HEK293 (cell line): ENCODE measurements at regions not wholly inside any gene's neighbourhood (a gene's known extent, or its start where the extent isn't known, plus 50 kb on each side); places are given as distances from the start of the nearest gene placed in this dataset.

ENCODE experiments used
- CTCF ChIA-PET: fragments of 350-600 bp; formaldehyde crosslinking; extraction: SDS; loops from one replicate; lab custom pipeline; 2021; ENCODE audit warnings: antibody characterized with exemption; lab: Yijun Ruan, JAX
- POLR2A ChIA-PET: fragments of 300-600 bp; formaldehyde crosslinking; extraction: SDS; loops from one replicate; lab custom pipeline; 2020; ENCODE audit warnings: antibody characterized with exemption, inconsistent platforms; lab: Yijun Ruan, JAX
- H3K27ac ChIP-seq: fragments of 200-500 bp; sonication (Bioruptor generic); 2 replicates; pipeline ENCODE4 v1.5.1; 2014; ENCODE audit warnings: low read depth, low read length, control low read depth, inconsistent platforms; ENCODE audit errors: extremely low read depth
- H3K36me3 ChIP-seq, 2 experiments: fragments of 200-500 bp in 1 of 2; sonication (Bioruptor generic) in 1 of 2; 1 replicate in 1 of 2; 2 replicates in 1 of 2; pipeline ENCODE4 v1.5.1; 2014 to 2017; ENCODE audit warnings: inconsistent platforms in 2 of 2, low read length in 2 of 2; ENCODE audit not compliant: control insufficient read depth in 2 of 2, insufficient read depth in 1 of 2
- H3K4me1 ChIP-seq: fragments of 200-500 bp; sonication (Bioruptor generic); 2 replicates; pipeline ENCODE4 v1.5.1; 2014; ENCODE audit warnings: mild to moderate bottlenecking, low read length, inconsistent platforms; ENCODE audit not compliant: control insufficient read depth, insufficient read depth
- H3K4me3 ChIP-seq: 2 replicates; pipeline ENCODE4 v1.5.1; 2011; ENCODE audit warnings: low read depth, mild to moderate bottlenecking, control low read depth, low read length, moderate library complexity
- H3K9me3 ChIP-seq: fragments of 200-500 bp; sonication (Bioruptor generic); 2 replicates; pipeline ENCODE4 v1.5.1; 2014; ENCODE audit warnings: low read depth, low read length, inconsistent platforms; ENCODE audit not compliant: control insufficient read depth, insufficient read depth
- GFI1B ChIP-seq: fragments of 450-650 bp; formaldehyde crosslinking; IDR thresholded peaks from 2 replicates; pipeline ENCODE4 v1.5.1; 2016; ENCODE audit warnings: missing biosample characterization, missing genetic modification characterization
- MEIS1 ChIP-seq: sonication (generic); formaldehyde crosslinking; IDR thresholded peaks from 2 replicates; pipeline ENCODE4 v1.8.1; 2022; ENCODE audit warnings: missing genetic modification reagents, mild to moderate bottlenecking, borderline replicate concordance
- OSR2 ChIP-seq: fragments of 450-650 bp; formaldehyde crosslinking; IDR thresholded peaks from 2 replicates; pipeline ENCODE4 v1.5.1; 2016; ENCODE audit warnings: missing biosample characterization, missing genetic modification characterization
- SCRT2 ChIP-seq: fragments of 450-650 bp; formaldehyde crosslinking; IDR thresholded peaks from 2 replicates; pipeline ENCODE4 v1.5.1; 2016; ENCODE audit warnings: missing biosample characterization, missing genetic modification characterization
- SP7 ChIP-seq: fragments of 450-650 bp; formaldehyde crosslinking; IDR thresholded peaks from 2 replicates; pipeline ENCODE4 v1.5.1; 2016; ENCODE audit warnings: missing biosample characterization, missing genetic modification characterization
- YY2 ChIP-seq: fragments of 450-650 bp; formaldehyde crosslinking; IDR thresholded peaks from 2 replicates; pipeline ENCODE4 v1.5.1; 2016; ENCODE audit warnings: missing biosample characterization, missing genetic modification characterization
- ZBTB20 ChIP-seq: fragments of 450-650 bp; formaldehyde crosslinking; IDR thresholded peaks from 2 replicates; pipeline ENCODE4 v1.5.1; 2016; ENCODE audit warnings: missing biosample characterization, missing genetic modification characterization
- ZNF112 ChIP-seq: fragments of 450-650 bp; formaldehyde crosslinking; IDR thresholded peaks from 2 replicates; pipeline ENCODE4 v1.5.0; 2017; ENCODE audit warnings: missing biosample characterization, missing genetic modification characterization
- ZNF16 ChIP-seq: fragments of 450-650 bp; formaldehyde crosslinking; IDR thresholded peaks from 2 replicates; pipeline ENCODE4 v1.5.1; 2016; ENCODE audit warnings: low read depth, missing biosample characterization, missing genetic modification characterization
- ZNF169 ChIP-seq: fragments of 450-650 bp; formaldehyde crosslinking; IDR thresholded peaks from 2 replicates; pipeline ENCODE4 v1.5.1; 2016; ENCODE audit warnings: missing biosample characterization, missing genetic modification characterization
- ZNF202 ChIP-seq: fragments of 450-650 bp; formaldehyde crosslinking; IDR thresholded peaks from 2 replicates; pipeline ENCODE4 v1.5.1; 2016; ENCODE audit warnings: missing biosample characterization, missing genetic modification characterization, borderline replicate concordance
- ZNF214 ChIP-seq: fragments of 450-650 bp; formaldehyde crosslinking; IDR thresholded peaks from 2 replicates; pipeline ENCODE4 v1.5.1; 2017; ENCODE audit warnings: missing biosample characterization, mild to moderate bottlenecking, missing genetic modification characterization, borderline replicate concordance
- ZNF239 ChIP-seq: fragments of 450-650 bp; formaldehyde crosslinking; IDR thresholded peaks from 2 replicates; pipeline ENCODE4 v1.5.1; 2016; ENCODE audit warnings: missing biosample characterization, missing genetic modification characterization
- ZNF391 ChIP-seq: fragments of 450-650 bp; formaldehyde crosslinking; IDR thresholded peaks from 2 replicates; pipeline ENCODE4 v1.5.1; 2016; ENCODE audit warnings: low read depth, missing biosample characterization, missing genetic modification characterization, borderline replicate concordance
- ZNF529 ChIP-seq: fragments of 450-650 bp; formaldehyde crosslinking; IDR thresholded peaks from 2 replicates; pipeline ENCODE4 v1.5.1; 2017; ENCODE audit warnings: missing genetic modification characterization, missing biosample characterization; ENCODE audit not compliant: insufficient replicate concordance
- ZNF544 ChIP-seq: fragments of 450-650 bp; formaldehyde crosslinking; IDR thresholded peaks from 2 replicates; pipeline ENCODE4 v1.5.0; 2017; ENCODE audit warnings: missing biosample characterization, missing genetic modification characterization
- ZNF549 ChIP-seq: fragments of 450-650 bp; IDR thresholded peaks from 2 replicates; pipeline ENCODE4 v1.5.1; 2018; ENCODE audit warnings: missing biosample characterization, missing genetic modification characterization, mild to moderate bottlenecking, inconsistent platforms, moderate library complexity
- ZNF555 ChIP-seq: fragments of 450-650 bp; formaldehyde crosslinking; conservative IDR thresholded peaks from 2 replicates; pipeline ENCODE4 v1.5.1; 2017; ENCODE audit warnings: missing biosample characterization, mild to moderate bottlenecking, missing genetic modification characterization, inconsistent platforms
- ZNF626 ChIP-seq: fragments of 450-650 bp; sonication (Bioruptor Pico); formaldehyde crosslinking; IDR thresholded peaks from 2 replicates; pipeline ENCODE4 v1.5.1; 2018; ENCODE audit warnings: missing biosample characterization, missing genetic modification characterization, inconsistent platforms
- ZNF768 ChIP-seq: fragments of 450-650 bp; formaldehyde crosslinking; IDR thresholded peaks from 2 replicates; pipeline ENCODE4 v1.5.1; 2018; ENCODE audit warnings: missing biosample characterization, mild to moderate bottlenecking, missing genetic modification characterization
- ZNF776 ChIP-seq: fragments of 450-650 bp; formaldehyde crosslinking; IDR thresholded peaks from 2 replicates; pipeline ENCODE4 v1.5.0; 2017; ENCODE audit warnings: missing biosample characterization, missing genetic modification characterization, borderline replicate concordance
- ZNF791 ChIP-seq: fragments of 450-650 bp; formaldehyde crosslinking; IDR thresholded peaks from 2 replicates; pipeline ENCODE4 v1.5.1; 2016; ENCODE audit warnings: missing biosample characterization, missing genetic modification characterization
- ZNF837 ChIP-seq: fragments of 450-650 bp; formaldehyde crosslinking; IDR thresholded peaks from 2 replicates; pipeline ENCODE4 v1.5.1; 2016; ENCODE audit warnings: missing biosample characterization, missing genetic modification characterization
- TF ChIP-seq, protein P1 (sequence below): fragments of 450-650 bp; formaldehyde crosslinking; IDR thresholded peaks from 2 replicates; pipeline ENCODE4 v1.5.1; 2016; ENCODE audit warnings: missing biosample characterization, missing genetic modification characterization
- TF ChIP-seq, protein P2 (sequence below): fragments of 450-650 bp; formaldehyde crosslinking; IDR thresholded peaks from 2 replicates; pipeline ENCODE4 v1.5.1; 2016; ENCODE audit warnings: missing biosample characterization, missing genetic modification characterization, low read depth
- TF ChIP-seq, protein P3 (sequence below): fragments of 450-650 bp; IDR thresholded peaks from 2 replicates; pipeline ENCODE4 v1.5.1; 2018; ENCODE audit warnings: missing biosample characterization, mild to moderate bottlenecking, missing genetic modification characterization
- TF ChIP-seq, protein P4 (sequence below): fragments of 450-650 bp; formaldehyde crosslinking; optimal IDR thresholded peaks from 2 replicates; pipeline ENCODE3; 2016; ENCODE audit warnings: missing biosample characterization, mild to moderate bottlenecking, missing genetic modification characterization

DNA sequence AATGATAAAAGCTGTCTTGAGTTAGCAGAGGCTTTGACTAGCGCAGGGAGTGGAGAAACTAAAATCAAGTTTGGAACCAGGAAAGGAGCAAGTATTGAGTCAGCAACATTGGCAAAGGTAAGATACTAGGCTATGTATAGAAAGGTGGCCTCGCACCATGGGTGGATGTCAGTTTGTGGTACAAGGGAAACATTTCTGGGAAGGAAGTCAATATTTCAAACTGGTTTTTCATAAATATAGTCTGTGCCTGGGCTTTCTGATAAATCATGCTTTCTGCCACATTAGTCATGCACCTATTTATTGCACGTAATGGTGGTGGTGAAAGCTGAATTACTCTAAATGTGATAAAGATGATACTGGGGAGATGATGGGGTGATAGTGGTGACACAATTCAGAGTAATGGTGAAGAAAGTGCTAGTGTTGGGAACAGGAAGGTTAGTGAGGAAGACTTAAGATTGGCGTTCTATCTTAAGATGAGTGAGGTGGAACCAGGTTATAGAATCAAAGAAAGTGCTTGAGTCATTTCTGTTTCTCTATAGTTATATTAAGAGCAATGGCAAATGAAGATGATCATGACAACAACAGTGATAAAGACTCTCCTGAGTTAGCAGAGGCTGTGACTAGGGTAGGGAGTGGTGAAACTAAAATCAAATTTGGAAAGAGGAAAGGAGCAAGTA, 729.0 kb downstream of the FAM181B start:
- TF ChIP-seq ZNF112 (tag by site-specific recombination) (no peak), ZNF391 (tag by site-specific recombination) (no peak), ZNF626 (no peak), ZNF549 (tag by site-specific recombination) (no peak), ZNF776 (tag by site-specific recombination) (no peak), OSR2 (tag by site-specific recombination) (no peak), MEIS1 (CRISPR knock-in tag) (no peak), YY2 (tag by site-specific recombination) (no peak), SP7 (tag by site-specific recombination) (no peak), ZNF202 (tag by site-specific recombination) (no peak)
- TF ChIP-seq, protein P1, sequence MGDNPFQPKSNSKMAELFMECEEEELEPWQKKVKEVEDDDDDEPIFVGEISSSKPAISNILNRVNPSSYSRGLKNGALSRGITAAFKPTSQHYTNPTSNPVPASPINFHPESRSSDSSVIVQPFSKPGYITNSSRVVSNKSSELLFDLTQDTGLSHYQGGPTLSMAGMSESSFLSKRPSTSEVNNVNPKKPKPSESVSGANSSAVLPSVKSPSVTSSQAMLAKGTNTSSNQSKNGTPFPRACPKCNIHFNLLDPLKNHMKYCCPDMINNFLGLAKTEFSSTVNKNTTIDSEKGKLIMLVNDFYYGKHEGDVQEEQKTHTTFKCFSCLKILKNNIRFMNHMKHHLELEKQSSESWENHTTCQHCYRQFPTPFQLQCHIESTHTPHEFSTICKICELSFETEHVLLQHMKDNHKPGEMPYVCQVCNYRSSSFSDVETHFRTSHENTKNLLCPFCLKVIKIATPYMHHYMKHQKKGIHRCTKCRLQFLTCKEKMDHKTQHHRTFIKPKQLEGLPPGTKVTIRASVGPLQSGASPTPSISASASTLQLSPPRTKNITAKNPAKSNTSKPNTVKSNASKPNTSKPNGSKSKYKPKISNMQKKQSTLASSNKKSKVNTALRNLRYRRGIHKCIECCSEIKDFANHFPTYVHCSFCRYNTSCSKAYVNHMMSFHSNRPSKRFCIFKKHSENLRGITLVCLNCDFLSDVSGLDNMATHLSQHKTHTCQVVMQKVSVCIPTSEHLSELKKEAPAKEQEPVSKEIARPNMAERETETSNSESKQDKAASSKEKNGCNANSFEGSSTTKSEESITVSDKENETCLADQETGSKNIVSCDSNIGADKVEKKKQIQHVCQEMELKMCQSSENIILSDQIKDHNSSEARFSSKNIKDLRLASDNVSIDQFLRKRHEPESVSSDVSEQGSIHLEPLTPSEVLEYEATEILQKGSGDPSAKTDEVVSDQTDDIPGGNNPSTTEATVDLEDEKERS (tag by site-specific recombination): no peak
- H3K36me3 ChIP-seq: no peaks in the 10 kb centered on the region
- no peaks in the 10 kb centered on the region for H3K4me1 ChIP-seq
- ChIA-PET CTCF (interaction anchor here (1.0 kb wide), 1 partner anchor 10 kb away, joined by 3 read pairs; no protein-coding TSS in a partner anchor), POLR2A (no interaction called here)
- no peaks in the 10 kb centered on the region for H3K9me3 ChIP-seq
- H3K4me3 ChIP-seq: no peak overlapping the region
- no peak overlapping the region for H3K27ac ChIP-seq

DNA sequence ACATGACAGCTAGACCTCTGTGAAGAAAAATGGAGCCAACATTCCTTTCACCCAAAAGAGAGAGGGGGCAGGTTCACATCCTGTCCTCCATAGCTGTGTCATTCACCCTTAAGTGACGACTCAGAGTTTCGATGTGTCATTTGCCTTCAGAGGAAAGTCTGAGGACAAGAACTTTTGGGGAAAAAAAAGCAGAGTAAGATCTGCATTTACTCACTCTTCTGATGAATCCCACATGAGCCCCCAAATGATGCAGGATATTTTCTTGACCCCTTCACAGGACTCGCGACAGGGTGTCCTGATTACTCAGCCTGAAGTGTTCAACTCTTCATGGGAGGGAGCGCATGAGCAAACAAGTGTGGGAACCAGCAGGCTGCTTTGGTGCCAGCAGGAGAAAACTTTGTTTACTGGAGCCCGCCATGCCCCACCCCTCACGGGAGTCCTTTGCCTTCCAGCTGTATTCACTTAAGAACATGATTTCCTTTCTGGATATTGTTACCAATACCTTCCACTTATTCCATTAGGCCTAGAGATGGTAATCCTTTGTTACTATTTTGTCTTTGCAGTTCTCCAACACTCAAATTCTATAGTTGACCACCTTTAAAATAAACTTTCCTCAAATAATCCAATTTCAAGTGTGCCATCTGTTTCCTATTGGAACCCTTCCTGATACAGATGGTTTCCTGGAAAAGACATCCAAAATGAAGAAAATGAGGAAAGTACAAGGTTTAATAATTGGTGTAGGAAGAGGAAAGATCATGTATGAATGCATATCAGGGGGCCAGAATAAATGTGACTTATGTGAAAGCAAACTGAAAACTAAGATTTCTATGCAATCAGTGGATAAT, 729.8 kb downstream of the FAM181B start:
- ChIA-PET CTCF (interaction anchor here (1.0 kb wide), 1 partner anchor 9 kb away, joined by 3 read pairs; no protein-coding TSS in a partner anchor), POLR2A (no interaction called here)
- H3K9me3 ChIP-seq: no peaks in the 10 kb centered on the region
- H3K36me3 ChIP-seq: no peaks in the 10 kb centered on the region
- TF ChIP-seq ZNF544 (tag by site-specific recombination): no peak
- TF ChIP-seq ZNF837 (tag by site-specific recombination): no peak
- no peak for TF ChIP-seq ZNF529
- no peak for TF ChIP-seq ZNF791 (tag by site-specific recombination)
- no peak for TF ChIP-seq ZNF169
- TF ChIP-seq, protein P2, sequence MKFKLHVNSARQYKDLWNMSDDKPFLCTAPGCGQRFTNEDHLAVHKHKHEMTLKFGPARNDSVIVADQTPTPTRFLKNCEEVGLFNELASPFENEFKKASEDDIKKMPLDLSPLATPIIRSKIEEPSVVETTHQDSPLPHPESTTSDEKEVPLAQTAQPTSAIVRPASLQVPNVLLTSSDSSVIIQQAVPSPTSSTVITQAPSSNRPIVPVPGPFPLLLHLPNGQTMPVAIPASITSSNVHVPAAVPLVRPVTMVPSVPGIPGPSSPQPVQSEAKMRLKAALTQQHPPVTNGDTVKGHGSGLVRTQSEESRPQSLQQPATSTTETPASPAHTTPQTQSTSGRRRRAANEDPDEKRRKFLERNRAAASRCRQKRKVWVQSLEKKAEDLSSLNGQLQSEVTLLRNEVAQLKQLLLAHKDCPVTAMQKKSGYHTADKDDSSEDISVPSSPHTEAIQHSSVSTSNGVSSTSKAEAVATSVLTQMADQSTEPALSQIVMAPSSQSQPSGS (tag by site-specific recombination): no peak
- no peak for TF ChIP-seq ZBTB20
- no peak for TF ChIP-seq ZNF768
- no peak for TF ChIP-seq ZNF214 (tag by site-specific recombination)
- TF ChIP-seq, protein P3, sequence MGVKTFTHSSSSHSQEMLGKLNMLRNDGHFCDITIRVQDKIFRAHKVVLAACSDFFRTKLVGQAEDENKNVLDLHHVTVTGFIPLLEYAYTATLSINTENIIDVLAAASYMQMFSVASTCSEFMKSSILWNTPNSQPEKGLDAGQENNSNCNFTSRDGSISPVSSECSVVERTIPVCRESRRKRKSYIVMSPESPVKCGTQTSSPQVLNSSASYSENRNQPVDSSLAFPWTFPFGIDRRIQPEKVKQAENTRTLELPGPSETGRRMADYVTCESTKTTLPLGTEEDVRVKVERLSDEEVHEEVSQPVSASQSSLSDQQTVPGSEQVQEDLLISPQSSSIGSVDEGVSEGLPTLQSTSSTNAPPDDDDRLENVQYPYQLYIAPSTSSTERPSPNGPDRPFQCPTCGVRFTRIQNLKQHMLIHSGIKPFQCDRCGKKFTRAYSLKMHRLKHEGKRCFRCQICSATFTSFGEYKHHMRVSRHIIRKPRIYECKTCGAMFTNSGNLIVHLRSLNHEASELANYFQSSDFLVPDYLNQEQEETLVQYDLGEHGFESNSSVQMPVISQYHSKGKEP (tag by site-specific recombination): no peak
- TF ChIP-seq, protein P4, sequence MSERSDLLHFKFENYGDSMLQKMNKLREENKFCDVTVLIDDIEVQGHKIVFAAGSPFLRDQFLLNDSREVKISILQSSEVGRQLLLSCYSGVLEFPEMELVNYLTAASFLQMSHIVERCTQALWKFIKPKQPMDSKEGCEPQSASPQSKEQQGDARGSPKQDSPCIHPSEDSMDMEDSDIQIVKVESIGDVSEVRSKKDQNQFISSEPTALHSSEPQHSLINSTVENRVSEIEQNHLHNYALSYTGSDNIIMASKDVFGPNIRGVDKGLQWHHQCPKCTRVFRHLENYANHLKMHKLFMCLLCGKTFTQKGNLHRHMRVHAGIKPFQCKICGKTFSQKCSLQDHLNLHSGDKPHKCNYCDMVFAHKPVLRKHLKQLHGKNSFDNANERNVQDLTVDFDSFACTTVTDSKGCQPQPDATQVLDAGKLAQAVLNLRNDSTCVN (tag by site-specific recombination): no peak
- TF ChIP-seq SCRT2 (tag by site-specific recombination): no peak
- TF ChIP-seq ZNF239 (tag by site-specific recombination): no peak
- TF ChIP-seq ZNF16 (tag by site-specific recombination): no peak
- no peak for TF ChIP-seq ZNF549 (tag by site-specific recombination)
- TF ChIP-seq GFI1B (tag by site-specific recombination): no peak
- no peak for TF ChIP-seq ZNF555 (tag by site-specific recombination)
- H3K27ac ChIP-seq: no peak overlapping the region
- H3K4me3 ChIP-seq: no peak overlapping the region
- no peaks in the 10 kb centered on the region for H3K4me1 ChIP-seq
